22Rv1 (cell line): ENCODE measurements at regions not wholly inside any gene's neighbourhood (a gene's known extent, or its start where the extent isn't known, plus 50 kb on each side); places are given as distances from the start of the nearest gene placed in this dataset.
A peak's percentile ranks its signal among the peaks of the same experiment; 100 is the strongest.
"Not testable (repeated sequence)": the region's sequence is repeated elsewhere in the genome, so short reads cannot be mapped to it uniquely, and the experiment has no call there.

Experiments
- H3K27ac ChIP-seq: fragments of 450-650 bp; 2 replicates; pipeline ENCODE4 v1.5.1; 2017
- ZFX ChIP-seq: fragments of 450-650 bp; IDR thresholded peaks from 2 replicates; pipeline ENCODE4 v1.6.1; 2017; ENCODE audit warnings: antibody characterized with exemption, borderline replicate concordance
- TF ChIP-seq, protein P1 (sequence below): fragments of 450-650 bp; IDR thresholded peaks from 2 replicates; pipeline ENCODE4 v1.5.1; 2017; ENCODE audit warnings: mild to moderate bottlenecking

DNA sequence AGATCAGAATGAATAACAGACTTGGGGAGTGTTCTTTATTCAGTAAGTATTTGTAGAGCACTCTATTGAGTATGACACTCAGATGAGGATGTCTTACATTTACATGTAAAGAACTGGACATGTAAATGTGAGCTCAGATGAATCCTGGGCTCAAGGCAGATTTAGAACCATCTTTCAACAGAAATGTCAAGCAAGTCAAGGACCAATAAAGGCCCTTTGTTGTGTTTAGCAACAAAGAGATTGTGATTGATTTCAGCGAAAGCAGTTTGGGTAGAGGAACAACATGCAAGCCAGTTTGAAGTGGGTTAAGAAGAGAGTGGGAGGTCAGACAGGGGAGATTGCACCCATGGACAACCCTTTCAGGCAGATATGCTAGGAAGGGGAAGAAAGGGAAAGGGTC is 194.2 kb upstream of the DNAJC19 start:
- TF ChIP-seq ZFX: no peak
- TF ChIP-seq, protein P1, sequence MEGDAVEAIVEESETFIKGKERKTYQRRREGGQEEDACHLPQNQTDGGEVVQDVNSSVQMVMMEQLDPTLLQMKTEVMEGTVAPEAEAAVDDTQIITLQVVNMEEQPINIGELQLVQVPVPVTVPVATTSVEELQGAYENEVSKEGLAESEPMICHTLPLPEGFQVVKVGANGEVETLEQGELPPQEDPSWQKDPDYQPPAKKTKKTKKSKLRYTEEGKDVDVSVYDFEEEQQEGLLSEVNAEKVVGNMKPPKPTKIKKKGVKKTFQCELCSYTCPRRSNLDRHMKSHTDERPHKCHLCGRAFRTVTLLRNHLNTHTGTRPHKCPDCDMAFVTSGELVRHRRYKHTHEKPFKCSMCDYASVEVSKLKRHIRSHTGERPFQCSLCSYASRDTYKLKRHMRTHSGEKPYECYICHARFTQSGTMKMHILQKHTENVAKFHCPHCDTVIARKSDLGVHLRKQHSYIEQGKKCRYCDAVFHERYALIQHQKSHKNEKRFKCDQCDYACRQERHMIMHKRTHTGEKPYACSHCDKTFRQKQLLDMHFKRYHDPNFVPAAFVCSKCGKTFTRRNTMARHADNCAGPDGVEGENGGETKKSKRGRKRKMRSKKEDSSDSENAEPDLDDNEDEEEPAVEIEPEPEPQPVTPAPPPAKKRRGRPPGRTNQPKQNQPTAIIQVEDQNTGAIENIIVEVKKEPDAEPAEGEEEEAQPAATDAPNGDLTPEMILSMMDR: no peak

DNA sequence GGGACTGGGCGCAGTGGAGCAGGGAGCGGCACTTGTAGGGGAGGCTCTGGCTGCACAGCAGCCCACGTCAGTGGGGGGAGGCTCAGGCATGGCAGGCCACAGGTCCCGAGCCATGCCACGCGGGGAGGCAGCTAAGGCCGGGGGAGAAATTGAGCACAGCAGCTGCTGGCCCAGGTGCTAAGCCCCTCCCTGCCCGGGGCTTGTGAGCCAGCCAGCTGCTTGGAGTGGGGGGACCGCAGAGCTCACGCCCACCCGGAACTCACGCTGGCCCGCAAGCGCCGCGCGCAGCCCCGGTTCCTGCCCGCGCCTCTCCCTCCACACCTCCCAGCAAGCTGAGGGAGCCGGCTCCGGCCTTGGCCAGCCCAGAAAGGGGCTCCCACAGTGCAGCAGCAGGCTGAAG is 193.5 kb upstream of the DNAJC19 start:
- not testable (repeated sequence) for H3K27ac ChIP-seq

More for the DNA sequence above, 194.2 kb upstream of the DNAJC19 start:
- H3K27ac ChIP-seq: no peak overlapping the region

DNA sequence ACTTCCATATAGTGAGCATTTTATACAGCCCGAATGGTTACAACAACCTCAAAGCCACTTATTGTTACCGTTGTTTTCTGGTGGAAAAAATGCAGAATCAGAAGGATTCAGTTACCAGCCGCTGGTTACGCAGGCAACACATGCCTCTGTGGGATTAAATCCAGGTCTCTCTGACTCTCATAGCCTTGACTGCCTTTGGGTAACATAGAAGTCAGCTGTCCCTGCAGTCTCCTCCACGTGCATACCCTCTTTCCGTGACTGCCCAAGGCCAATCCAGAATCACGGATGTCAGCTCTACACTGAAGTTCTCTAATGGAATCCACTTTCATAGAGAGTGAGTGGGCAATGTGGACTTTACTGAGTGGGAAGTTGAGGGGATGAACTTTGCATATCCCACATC is 189.5 kb upstream of the DNAJC19 start:
- TF ChIP-seq ZFX: no peak
- TF ChIP-seq, protein P1: no peak
- no peak overlapping the region for H3K27ac ChIP-seq

DNA sequence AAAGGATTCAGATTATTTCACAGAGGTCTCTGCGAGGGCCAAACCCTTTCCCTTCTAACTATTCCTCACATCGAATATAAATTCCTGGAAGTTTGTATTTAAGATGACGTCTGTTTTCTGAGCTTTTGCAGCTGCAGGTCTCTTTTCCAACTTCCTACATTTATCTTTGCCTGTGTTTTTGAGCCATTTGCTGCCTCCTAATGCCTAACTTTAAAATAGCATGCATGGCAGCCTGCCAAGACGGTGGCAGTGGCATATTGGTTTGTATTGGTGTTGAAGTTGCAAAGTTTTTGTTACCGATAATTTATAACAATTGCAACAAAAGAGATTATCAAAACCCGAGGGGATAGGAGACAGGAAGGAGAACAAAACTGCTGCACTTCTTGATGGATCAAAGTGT is 187.1 kb upstream of the DNAJC19 start:
- TF ChIP-seq ZFX: no peak
- TF ChIP-seq, protein P1: peak; percentile 80

DNA sequence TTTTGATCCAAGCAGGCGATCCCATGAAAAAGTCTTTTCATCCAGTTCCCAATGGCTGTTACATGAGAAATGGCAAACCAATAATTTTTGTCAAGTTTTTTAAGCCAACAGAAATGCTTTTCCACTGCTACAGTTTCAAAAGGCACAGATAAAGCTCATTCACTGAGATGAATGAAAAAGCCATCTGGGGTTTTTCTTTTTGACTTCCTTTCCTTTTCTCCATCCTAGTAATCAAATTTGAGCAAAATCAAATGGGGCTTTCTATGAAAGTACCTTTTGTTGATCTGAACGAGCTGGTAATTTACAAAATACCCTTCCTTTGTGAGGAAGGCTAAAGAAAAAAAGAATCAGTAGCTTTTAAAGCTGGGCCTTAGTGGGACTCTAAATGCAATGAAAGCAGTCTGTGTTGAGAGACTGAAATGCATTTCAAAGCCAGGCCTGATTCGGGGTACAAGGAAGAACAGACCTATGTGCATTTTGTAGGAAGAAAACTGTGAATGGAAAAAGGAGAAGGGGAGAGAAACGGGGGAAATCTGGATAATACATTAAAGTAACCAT is 185.2 kb upstream of the DNAJC19 start:
- no peak overlapping the region for H3K27ac ChIP-seq
- TF ChIP-seq, protein P1: no peak
- TF ChIP-seq ZFX: no peak

More for the DNA sequence above, 187.1 kb upstream of the DNAJC19 start:
- no peak overlapping the region for H3K27ac ChIP-seq

DNA sequence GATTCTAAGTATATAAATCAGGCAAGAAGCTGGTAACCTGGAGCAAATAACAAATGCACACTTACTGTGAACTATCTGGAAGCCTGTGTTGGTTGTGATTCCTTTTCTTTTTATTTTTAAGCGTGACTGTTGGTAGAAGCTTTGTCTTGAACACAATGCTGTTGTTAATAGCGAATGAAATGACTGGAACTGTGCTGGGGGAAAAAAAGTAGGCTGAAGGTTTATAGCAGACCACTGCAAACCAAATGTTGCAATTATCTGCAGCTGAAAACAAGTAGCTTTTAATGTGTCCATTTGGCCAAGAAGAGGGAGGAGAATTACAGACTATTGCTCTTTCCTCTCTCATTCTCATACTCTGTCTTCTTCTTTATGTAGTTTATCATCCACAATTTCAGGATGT is 184.5 kb upstream of the DNAJC19 start:
- TF ChIP-seq ZFX: no peak
- TF ChIP-seq, protein P1: no peak
- H3K27ac ChIP-seq: no peak overlapping the region

DNA sequence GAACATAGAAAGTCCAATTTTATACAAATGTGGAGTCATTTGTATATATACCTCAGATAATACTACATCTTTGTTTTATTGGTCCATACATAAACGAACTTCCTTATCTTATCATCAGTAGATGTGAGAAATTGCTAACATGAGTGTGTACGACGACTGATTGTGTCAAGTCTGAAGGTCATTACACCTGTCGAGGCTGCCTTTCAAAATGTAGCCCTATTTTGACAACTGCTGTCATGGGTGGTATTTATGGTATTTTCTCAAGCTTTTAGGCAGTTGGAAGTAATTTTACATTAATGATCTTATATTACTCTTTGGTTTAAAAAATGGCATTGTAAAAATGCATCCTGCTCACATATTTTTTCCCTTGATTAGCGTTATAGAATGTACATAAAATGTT is 183.7 kb upstream of the DNAJC19 start:
- no peak for TF ChIP-seq ZFX
- TF ChIP-seq, protein P1: no peak
- H3K27ac ChIP-seq: no peak overlapping the region

DNA sequence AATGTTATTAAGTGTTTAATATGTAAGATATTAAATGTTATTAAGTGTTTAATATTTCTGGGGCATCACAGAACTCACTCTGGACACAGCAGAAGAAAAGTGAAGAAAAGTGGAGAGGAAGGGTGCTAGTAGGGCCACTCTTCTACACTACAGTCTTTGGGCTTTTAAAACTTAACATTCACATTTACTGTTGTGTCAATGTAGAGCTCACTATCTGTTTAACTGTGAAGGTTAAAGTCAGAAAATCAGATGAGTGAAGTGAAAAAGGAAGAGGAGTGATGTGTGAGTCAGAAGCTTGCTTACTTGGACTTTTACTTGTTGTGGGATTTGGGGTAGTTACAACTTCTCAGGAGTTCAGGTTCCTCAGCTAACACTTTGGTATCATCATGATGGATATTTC is 145.3 kb upstream of the DNAJC19 start:
- TF ChIP-seq, protein P1: no peak
- TF ChIP-seq ZFX: no peak
- no peak overlapping the region for H3K27ac ChIP-seq
